Psoas muscle (tissue), 7 donors: ENCODE measurements at regions not wholly inside any gene's neighbourhood (a gene's known extent, or its start where the extent isn't known, plus 50 kb on each side); places are given as distances from the start of the nearest gene placed in this dataset.

Experiments used
- ATAC-seq, 4 donors: fragments of 200-7000 bp; cut with Tn5 transposase; one replicate each; pipeline ENCODE4 v1.9.1; 2020; ENCODE audit warnings: moderate library complexity in 3 of 4, mild to moderate bottlenecking in 2 of 4
- DNase-seq, 2 donors: peaks; one replicate each; pipeline ENCODE4 v3.0.0-alpha.2; 2020
- H3K27ac ChIP-seq: fragments of 200-600 bp; one replicate; pipeline ENCODE4 v1.8.0; 2022
- H3K27me3 ChIP-seq, 3 donors: fragments of 200-600 bp in 1 of 3; one replicate each; pipeline versions ENCODE4 v1.6.1 to v1.8.0; 2013 to 2022; ENCODE audit warnings: low read length in 2 of 3, mild to moderate bottlenecking in 2 of 3, moderate library complexity in 1 of 3; ENCODE audit not compliant: insufficient read depth in 3 of 3
- H3K36me3 ChIP-seq, 2 donors: fragments of 200-600 bp in 1 of 2; one replicate each; pipeline versions ENCODE4 v1.6.1 to v1.8.0; 2013 to 2022; ENCODE audit warnings: low read depth in 1 of 2, mild to moderate bottlenecking in 1 of 2, moderate library complexity in 1 of 2; ENCODE audit not compliant: insufficient read depth in 1 of 2
- H3K4me1 ChIP-seq: fragments of 200-600 bp; one replicate; pipeline ENCODE4 v1.8.0; 2022
- H3K4me3 ChIP-seq: fragments of 200-600 bp; one replicate; pipeline ENCODE4 v1.8.0; 2022; ENCODE audit warnings: mild to moderate bottlenecking
- H3K9me3 ChIP-seq: fragments of 200-600 bp; one replicate; pipeline ENCODE4 v1.8.0; 2022
- WGBS, 3 donors: extraction: QIAGEN DNeasy Blood & Tissue Kit; methylation state at CpG; one replicate each; pipeline versions ENCODE4 v1.1.6 to v1.1.7; 2013; 5-methylcytosine and 5-hydroxymethylcytosine counted together
- intact Hi-C, 2 donors: fragments of 100-400 bp; cut with DNase I; formaldehyde crosslinking; loops; one replicate each; pipeline versions ENCODE4 v1.11.0 to v1.14.2; 2022
- TF ChIP-seq, protein P1 (sequence below): fragments of 200-600 bp; IDR thresholded peaks from one replicate; pipeline ENCODE4 v1.8.0; 2022; ENCODE audit warnings: antibody characterized with exemption
- donor health status: healthy with polysubstance abuse.
- donor health status: DM: no; HTN: no; CAD: no; lungs with moderate emphysema.
- donor health status: Bipolar disorder and iron deficiency.
- donor health status: healthy.
- donor health status: DM: yes; HTN: yes; CAD: no.
- donor health status: DM: no; HTN: no; CAD: no.
- donor health status: DM: yes; HTN: yes; CAD: no.

DNA sequence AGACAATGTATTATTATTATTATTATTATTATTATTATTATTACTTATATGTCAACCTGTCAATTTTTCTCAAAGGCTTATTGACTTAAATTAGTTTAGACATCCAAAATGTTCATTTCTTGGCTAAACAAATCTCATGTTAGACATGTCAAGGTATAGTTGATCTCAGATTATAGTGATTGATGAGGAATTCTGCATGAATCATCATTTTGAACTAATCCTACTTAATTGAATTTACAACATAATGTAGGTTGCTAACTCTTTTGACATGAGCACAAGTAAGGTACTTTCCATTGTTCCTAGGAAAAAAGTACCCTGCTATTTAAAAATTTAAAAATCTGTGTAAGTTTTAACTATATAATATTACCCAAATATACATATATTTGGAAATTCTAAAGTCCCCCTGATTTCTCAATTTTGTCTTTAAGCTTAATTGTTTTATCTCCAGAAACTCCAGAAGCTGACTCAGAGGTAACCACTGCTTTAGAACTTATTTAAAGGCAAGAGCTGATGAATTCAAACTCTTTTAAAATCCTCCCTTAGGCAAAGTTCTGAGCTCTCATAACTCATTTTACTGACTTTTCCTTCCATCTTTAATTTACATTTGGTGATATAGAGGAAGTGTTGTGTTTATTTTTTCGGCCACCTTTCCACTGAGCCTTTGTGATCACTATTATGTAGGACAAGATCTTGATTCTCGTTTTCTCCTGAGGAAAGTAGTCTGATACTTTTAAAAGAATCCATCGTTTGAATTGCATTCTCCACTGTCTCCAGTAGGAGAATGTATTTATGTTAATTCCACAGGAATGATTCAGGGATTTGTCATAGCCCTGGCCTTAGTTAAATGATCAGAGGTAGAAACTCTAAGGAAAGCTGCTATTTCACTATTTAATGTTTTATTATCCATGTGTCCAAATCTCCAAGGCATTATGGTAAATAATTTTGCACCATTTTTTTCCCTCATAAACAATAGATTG is 1304.5 kb downstream of the AACS start:
- Histone ChIP-seq H3K27ac (no peak overlapping the region), H3K9me3 (no peaks in the 10 kb centered on the region), H3K4me3 (no peak overlapping the region), H3K4me1 (no peaks in the 10 kb centered on the region), H3K27me3 (no peaks in the 10 kb centered on the region), H3K36me3 (no peaks in the 10 kb centered on the region)
- TF ChIP-seq, protein P1, sequence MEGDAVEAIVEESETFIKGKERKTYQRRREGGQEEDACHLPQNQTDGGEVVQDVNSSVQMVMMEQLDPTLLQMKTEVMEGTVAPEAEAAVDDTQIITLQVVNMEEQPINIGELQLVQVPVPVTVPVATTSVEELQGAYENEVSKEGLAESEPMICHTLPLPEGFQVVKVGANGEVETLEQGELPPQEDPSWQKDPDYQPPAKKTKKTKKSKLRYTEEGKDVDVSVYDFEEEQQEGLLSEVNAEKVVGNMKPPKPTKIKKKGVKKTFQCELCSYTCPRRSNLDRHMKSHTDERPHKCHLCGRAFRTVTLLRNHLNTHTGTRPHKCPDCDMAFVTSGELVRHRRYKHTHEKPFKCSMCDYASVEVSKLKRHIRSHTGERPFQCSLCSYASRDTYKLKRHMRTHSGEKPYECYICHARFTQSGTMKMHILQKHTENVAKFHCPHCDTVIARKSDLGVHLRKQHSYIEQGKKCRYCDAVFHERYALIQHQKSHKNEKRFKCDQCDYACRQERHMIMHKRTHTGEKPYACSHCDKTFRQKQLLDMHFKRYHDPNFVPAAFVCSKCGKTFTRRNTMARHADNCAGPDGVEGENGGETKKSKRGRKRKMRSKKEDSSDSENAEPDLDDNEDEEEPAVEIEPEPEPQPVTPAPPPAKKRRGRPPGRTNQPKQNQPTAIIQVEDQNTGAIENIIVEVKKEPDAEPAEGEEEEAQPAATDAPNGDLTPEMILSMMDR, result no peak
- 45 to 54% (median 52%) methylated on average over 3 of the region's 3 CpGs for WGBS, 3 donors
- DNase-seq (no peak), ATAC-seq (no peak)
- intact Hi-C loops, result no loop called here

DNA sequence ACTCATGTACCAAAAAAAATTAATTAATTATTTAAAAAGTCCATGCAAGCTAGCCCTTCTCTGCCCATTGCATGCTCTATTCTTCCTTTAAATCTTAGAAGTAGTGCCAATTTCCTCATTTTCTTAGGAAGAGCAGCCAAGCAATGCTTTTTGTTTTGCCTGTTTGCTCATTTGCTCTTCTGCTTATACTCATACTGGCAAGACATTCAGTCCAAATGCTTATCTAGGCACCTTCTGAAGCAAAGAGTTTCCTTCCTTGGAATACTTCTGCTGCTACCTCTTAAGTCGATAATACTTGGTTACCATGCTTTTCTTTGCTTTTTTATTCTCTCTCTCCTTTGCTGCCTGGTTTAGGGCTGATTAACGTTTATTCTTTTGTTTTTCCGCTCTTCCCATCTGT is 1318.3 kb downstream of the AACS start:
- Histone ChIP-seq H3K27me3 (no peaks in the 10 kb centered on the region), H3K36me3 (no peaks in the 10 kb centered on the region), H3K27ac (no peak overlapping the region), H3K9me3 (no peaks in the 10 kb centered on the region), H3K4me3 (no peak overlapping the region), H3K4me1 (no peaks in the 10 kb centered on the region)
- ATAC-seq, result no peak
- no peak for DNase-seq
- TF ChIP-seq, protein P1, result no peak
- 70 to 78% (median 75%) methylated on average over 3 of the region's 3 CpGs for WGBS, 3 donors
- intact Hi-C loops, result no loop called here

DNA sequence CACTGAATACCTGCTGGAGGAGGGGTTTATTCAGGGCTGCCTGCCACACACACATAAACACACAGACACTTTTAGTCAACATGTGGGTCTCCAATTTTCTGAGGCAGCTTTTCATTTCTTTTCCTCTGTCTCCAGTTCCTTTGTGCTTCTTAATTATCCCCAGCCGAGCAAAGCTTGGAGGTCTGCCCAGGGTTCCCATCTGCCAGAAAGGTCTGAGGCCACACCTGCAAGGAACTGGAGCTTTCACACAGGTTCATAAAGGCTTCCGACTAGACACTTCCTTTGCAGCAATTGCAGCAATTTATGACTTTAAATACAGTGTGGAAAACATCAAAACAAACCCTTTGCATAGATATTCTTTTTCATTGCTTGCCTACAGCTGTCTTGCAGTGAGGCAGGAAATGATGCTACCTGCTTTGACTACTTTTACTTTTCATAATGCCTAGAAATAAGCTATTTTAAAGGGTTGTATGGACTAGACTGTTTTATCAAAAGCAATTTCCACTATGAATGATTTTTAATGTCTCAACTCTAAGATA is 1318.9 kb downstream of the AACS start:
- intact Hi-C loops, result no loop called here
- TF ChIP-seq, protein P1, result no peak

DNA sequence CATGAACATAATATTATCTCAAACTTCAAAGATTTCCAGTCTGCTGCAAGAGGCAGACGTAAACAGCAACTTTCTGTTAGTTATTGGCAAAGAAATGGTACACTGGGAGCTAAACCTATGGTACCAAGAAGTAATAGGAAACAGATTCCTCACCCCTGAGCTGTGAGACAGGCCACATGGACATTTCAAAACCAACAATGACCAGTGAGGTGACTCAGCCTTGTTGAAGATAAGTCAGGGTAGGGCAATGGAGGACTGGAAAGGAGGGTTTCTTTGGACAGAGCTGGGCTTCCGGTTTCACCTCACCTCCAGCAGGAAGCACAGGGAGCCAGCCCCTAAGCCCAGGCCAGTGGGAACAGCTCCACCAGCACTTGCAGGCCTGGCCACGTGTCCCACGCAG is 1320.5 kb downstream of the AACS start:
- H3K36me3 ChIP-seq, result no peaks in the 10 kb centered on the region
- WGBS, 3 donors, result 67 to 85% (median 79%) methylated on average over 4 of the region's 4 CpGs
- H3K27me3 ChIP-seq, result no peaks in the 10 kb centered on the region
- DNase-seq (no peak), ATAC-seq (no peak)
- H3K4me3 ChIP-seq, result no peak overlapping the region
- no peak overlapping the region for H3K27ac ChIP-seq
- no peaks in the 10 kb centered on the region for H3K9me3 ChIP-seq
- H3K4me1 ChIP-seq, result no peaks in the 10 kb centered on the region
- intact Hi-C loops, result no loop called here
- TF ChIP-seq, protein P1, result no peak

More for the DNA sequence above, 1318.9 kb downstream of the AACS start:
- no peak overlapping the region for H3K27ac ChIP-seq
- DNase-seq, result no peak
- no peaks in the 10 kb centered on the region for H3K4me1 ChIP-seq
- no peak for ATAC-seq
- 28 to 35% (median 31%) methylated on average over 2 of the region's 2 CpGs for WGBS, 3 donors
- H3K4me3 ChIP-seq, result no peak overlapping the region
- no peaks in the 10 kb centered on the region for H3K27me3 ChIP-seq
- H3K9me3 ChIP-seq, result no peaks in the 10 kb centered on the region
- H3K36me3 ChIP-seq, result no peaks in the 10 kb centered on the region
